ENCODE measurements at regions not wholly inside any gene's neighbourhood (a gene's known extent, or its start where the extent isn't known, plus 50 kb on each side); places are given as distances from the start of the nearest gene placed in this dataset.

- TF ChIP-seq POLR2A (IDR thresholded peaks at IDR 0.05; ENCODE audit: low read depth) (no peak), POLR2AphosphoS5 (IDR thresholded peaks at IDR 0.05) (no peak), EP300 (IDR thresholded peaks at IDR 0.05) (no peak)
- TF ChIP-seq, protein P1, sequence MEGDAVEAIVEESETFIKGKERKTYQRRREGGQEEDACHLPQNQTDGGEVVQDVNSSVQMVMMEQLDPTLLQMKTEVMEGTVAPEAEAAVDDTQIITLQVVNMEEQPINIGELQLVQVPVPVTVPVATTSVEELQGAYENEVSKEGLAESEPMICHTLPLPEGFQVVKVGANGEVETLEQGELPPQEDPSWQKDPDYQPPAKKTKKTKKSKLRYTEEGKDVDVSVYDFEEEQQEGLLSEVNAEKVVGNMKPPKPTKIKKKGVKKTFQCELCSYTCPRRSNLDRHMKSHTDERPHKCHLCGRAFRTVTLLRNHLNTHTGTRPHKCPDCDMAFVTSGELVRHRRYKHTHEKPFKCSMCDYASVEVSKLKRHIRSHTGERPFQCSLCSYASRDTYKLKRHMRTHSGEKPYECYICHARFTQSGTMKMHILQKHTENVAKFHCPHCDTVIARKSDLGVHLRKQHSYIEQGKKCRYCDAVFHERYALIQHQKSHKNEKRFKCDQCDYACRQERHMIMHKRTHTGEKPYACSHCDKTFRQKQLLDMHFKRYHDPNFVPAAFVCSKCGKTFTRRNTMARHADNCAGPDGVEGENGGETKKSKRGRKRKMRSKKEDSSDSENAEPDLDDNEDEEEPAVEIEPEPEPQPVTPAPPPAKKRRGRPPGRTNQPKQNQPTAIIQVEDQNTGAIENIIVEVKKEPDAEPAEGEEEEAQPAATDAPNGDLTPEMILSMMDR (IDR thresholded peaks at IDR 0.05), result no peak
These were observed 2403.4 kb upstream of the ACO1 start for GRCh38 chr9:29981013-29981412.

Measured in esophagus muscularis mucosa (tissue), 4 donors.